Smooth muscle cell (in vitro differentiated cells): ENCODE measurements at regions not wholly inside any gene's neighbourhood (a gene's known extent, or its start where the extent isn't known, plus 50 kb on each side); places are given as distances from the start of the nearest gene placed in this dataset.

Experiments
- DNase-seq: peaks from one replicate; lab custom pipeline; 2025; ENCODE audit not compliant: unreplicated experiment; lab: John Stamatoyannopoulos, UW
- H2AFZ ChIP-seq: fragments of 200-600 bp; sonication (generic); 2 replicates; pipeline ENCODE4 v1.6.0; 2016; ENCODE audit warnings: antibody characterized with exemption, low read depth, mild to moderate bottlenecking
- H3F3A ChIP-seq: fragments of 200-600 bp; sonication (generic); 2 replicates; pipeline ENCODE4 v1.6.0; 2017; ENCODE audit warnings: antibody characterized with exemption, low read depth
- H3K27ac ChIP-seq: fragments of 200-600 bp; sonication (generic); 2 replicates; pipeline ENCODE4 v1.5.1; 2016; ENCODE audit warnings: low read depth, mild to moderate bottlenecking
- H3K27me3 ChIP-seq: fragments of 200-600 bp; sonication (generic); 2 replicates; pipeline ENCODE4 v1.6.1; 2016; ENCODE audit warnings: low read depth, mild to moderate bottlenecking
- H3K36me3 ChIP-seq: fragments of 200-600 bp; sonication (generic); 2 replicates; pipeline ENCODE4 v1.5.1; 2016; ENCODE audit warnings: low read depth
- H3K4me1 ChIP-seq: fragments of 200-600 bp; sonication (generic); 2 replicates; pipeline ENCODE4 v1.5.1; 2016; ENCODE audit warnings: low read depth
- H3K4me2 ChIP-seq: fragments of 200-600 bp; sonication (generic); 2 replicates; pipeline ENCODE4 v1.6.0; 2016; ENCODE audit warnings: mild to moderate bottlenecking
- H3K4me3 ChIP-seq: fragments of 200-600 bp; sonication (generic); 2 replicates; pipeline ENCODE4 v1.5.1; 2016; ENCODE audit warnings: mild to moderate bottlenecking
- H3K79me2 ChIP-seq: fragments of 200-600 bp; sonication (generic); 2 replicates; pipeline ENCODE4 v1.6.0; 2016; ENCODE audit warnings: low read depth, mild to moderate bottlenecking
- H3K9ac ChIP-seq: fragments of 200-600 bp; sonication (generic); 2 replicates; pipeline ENCODE4 v1.6.0; 2016; ENCODE audit warnings: low read depth
- H3K9me3 ChIP-seq: fragments of 200-600 bp; sonication (generic); replicated peaks from 2 replicates; pipeline ENCODE4 v1.5.1; 2016; ENCODE audit warnings: low read depth
- H4K20me1 ChIP-seq: fragments of 200-600 bp; sonication (generic); 2 replicates; pipeline ENCODE4 v1.6.0; 2016; ENCODE audit warnings: low read depth
- CTCF ChIP-seq: fragments of 200-600 bp; sonication (generic); IDR thresholded peaks from 2 replicates; pipeline ENCODE4 v1.5.1; 2017; ENCODE audit warnings: borderline replicate concordance, mild to moderate bottlenecking, antibody characterized with exemption; ENCODE audit not compliant: insufficient read depth, poor library complexity, severe bottlenecking
- WGBS: methylation state at CpG from one replicate; pipeline ENCODE4 v1.1.7; 2016; ENCODE audit warnings: low lambda C conversion rate; 5-methylcytosine and 5-hydroxymethylcytosine counted together

GRCh38 chr3:144324076-144324475, 352.5 kb downstream of the DIPK2A start:
- H3K4me1 ChIP-seq = no peaks in the 10 kb centered on the region
- H3K9me3 ChIP-seq = no peaks in the 10 kb centered on the region
- no peak overlapping the region for H3K4me3 ChIP-seq
- TF ChIP-seq CTCF = no peak
- no peak overlapping the region for H3K9ac ChIP-seq
- WGBS = 86% methylated on average over 2 of the region's 2 CpGs
- H3K4me2 ChIP-seq = no peak overlapping the region
- H3K36me3 ChIP-seq = no peaks in the 10 kb centered on the region
- no peak overlapping the region for H2AFZ ChIP-seq
- no peaks in the 10 kb centered on the region for H4K20me1 ChIP-seq
- no peak overlapping the region for H3K27ac ChIP-seq
- no peaks in the 10 kb centered on the region for H3K79me2 ChIP-seq
- H3K27me3 ChIP-seq = no peaks in the 10 kb centered on the region
- DNase-seq = no peak
- no peaks in the 10 kb centered on the region for H3F3A ChIP-seq

GRCh38 chr3:144332868-144333267, 361.2 kb downstream of the DIPK2A start:
- Histone ChIP-seq H3K4me3 (no peak overlapping the region), H3K27me3 (no peaks in the 10 kb centered on the region), H3F3A (no peaks in the 10 kb centered on the region), H3K27ac (no peak overlapping the region), H3K36me3 (no peaks in the 10 kb centered on the region), H3K9me3 (no peaks in the 10 kb centered on the region), H3K4me2 (no peak overlapping the region), H4K20me1 (no peaks in the 10 kb centered on the region), H2AFZ (no peak overlapping the region), H3K4me1 (no peaks in the 10 kb centered on the region), H3K79me2 (no peaks in the 10 kb centered on the region), H3K9ac (no peak overlapping the region)
- 88% methylated on average over 3 of the region's 3 CpGs for WGBS
- no peak for DNase-seq
- no peak for TF ChIP-seq CTCF

GRCh38 chr3:144341471-144341870, 369.8 kb downstream of the DIPK2A start:
- no peaks in the 10 kb centered on the region for H4K20me1 ChIP-seq
- H3K36me3 ChIP-seq = no peaks in the 10 kb centered on the region
- H3F3A ChIP-seq = no peaks in the 10 kb centered on the region
- peaks cover 9% of the 10 kb centered on the region for H3K4me1 ChIP-seq
- H3K27ac ChIP-seq = no peak overlapping the region
- peak overlapping the region; percentile 75 for H2AFZ ChIP-seq
- peak overlapping the region; percentile 13 for H3K4me3 ChIP-seq
- TF ChIP-seq CTCF = no peak
- H3K27me3 ChIP-seq = no peaks in the 10 kb centered on the region
- no peaks in the 10 kb centered on the region for H3K79me2 ChIP-seq
- peak overlapping the region; percentile 18 for H3K4me2 ChIP-seq
- no peaks in the 10 kb centered on the region for H3K9me3 ChIP-seq
- 62% methylated on average over 4 of the region's 4 CpGs for WGBS
- no peak for DNase-seq
- H3K9ac ChIP-seq = no peak overlapping the region

- no peak overlapping the region for H3K4me2 ChIP-seq
Observed at GRCh38 chr3:144343343-144343742, 371.7 kb downstream of the DIPK2A start.

More at GRCh38 chr3:144343343-144343742, 371.7 kb downstream of the DIPK2A start:
- no peaks in the 10 kb centered on the region for H3K27me3 ChIP-seq
- H3F3A ChIP-seq = no peaks in the 10 kb centered on the region
- H2AFZ ChIP-seq = no peak overlapping the region
- WGBS = 97% methylated on average over 9 of the region's 9 CpGs
- H3K9ac ChIP-seq = no peak overlapping the region
- no peak for DNase-seq
- no peak overlapping the region for H3K27ac ChIP-seq
- no peaks in the 10 kb centered on the region for H4K20me1 ChIP-seq
- H3K9me3 ChIP-seq = no peaks in the 10 kb centered on the region
- no peak for TF ChIP-seq CTCF
- no peak overlapping the region for H3K4me3 ChIP-seq
- H3K4me1 ChIP-seq = peaks cover 9% of the 10 kb centered on the region
- no peaks in the 10 kb centered on the region for H3K36me3 ChIP-seq
- H3K79me2 ChIP-seq = no peaks in the 10 kb centered on the region
